VCaP (cell line): ENCODE measurements at regions not wholly inside any gene's neighbourhood (a gene's known extent, or its start where the extent isn't known, plus 50 kb on each side); places are given as distances from the start of the nearest gene placed in this dataset.

ENCODE experiments used
- H3K27ac ChIP-seq: fragments of 450-650 bp; 2 replicates; pipeline ENCODE4 v1.5.1; 2017
- TF ChIP-seq, protein P1 (sequence below): fragments of 450-650 bp; conservative IDR thresholded peaks from 2 replicates; pipeline ENCODE4 v1.5.1; 2017; ENCODE audit warnings: mild to moderate bottlenecking, moderate library complexity

DNA sequence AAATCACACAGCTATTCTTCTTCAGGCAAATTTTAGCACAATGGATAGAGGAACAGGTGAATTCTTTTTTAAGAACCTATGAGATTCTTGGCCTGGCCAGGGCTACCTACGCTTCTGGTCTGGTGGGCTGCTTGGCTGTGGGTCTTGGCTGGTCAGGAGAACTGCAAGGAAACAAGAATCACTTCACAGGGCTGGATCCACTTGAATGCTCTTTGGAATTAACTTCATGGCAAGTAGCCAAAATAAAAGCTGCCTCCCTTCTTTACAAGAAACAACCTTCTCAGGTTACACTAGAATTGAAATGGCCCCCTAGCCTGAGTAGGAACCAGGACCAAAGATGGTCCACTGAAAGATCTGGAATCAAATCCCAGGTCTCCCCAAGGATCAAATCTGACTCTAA lies 519.1 kb downstream of the IQCM start:
- TF ChIP-seq, protein P1, sequence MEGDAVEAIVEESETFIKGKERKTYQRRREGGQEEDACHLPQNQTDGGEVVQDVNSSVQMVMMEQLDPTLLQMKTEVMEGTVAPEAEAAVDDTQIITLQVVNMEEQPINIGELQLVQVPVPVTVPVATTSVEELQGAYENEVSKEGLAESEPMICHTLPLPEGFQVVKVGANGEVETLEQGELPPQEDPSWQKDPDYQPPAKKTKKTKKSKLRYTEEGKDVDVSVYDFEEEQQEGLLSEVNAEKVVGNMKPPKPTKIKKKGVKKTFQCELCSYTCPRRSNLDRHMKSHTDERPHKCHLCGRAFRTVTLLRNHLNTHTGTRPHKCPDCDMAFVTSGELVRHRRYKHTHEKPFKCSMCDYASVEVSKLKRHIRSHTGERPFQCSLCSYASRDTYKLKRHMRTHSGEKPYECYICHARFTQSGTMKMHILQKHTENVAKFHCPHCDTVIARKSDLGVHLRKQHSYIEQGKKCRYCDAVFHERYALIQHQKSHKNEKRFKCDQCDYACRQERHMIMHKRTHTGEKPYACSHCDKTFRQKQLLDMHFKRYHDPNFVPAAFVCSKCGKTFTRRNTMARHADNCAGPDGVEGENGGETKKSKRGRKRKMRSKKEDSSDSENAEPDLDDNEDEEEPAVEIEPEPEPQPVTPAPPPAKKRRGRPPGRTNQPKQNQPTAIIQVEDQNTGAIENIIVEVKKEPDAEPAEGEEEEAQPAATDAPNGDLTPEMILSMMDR = no peak
- no peak overlapping the region for H3K27ac ChIP-seq

- TF ChIP-seq, protein P1 = no peak
- no peak overlapping the region for H3K27ac ChIP-seq
Observed at GRCh38 chr4:149296084-149296483, 519.6 kb downstream of the IQCM start.

DNA sequence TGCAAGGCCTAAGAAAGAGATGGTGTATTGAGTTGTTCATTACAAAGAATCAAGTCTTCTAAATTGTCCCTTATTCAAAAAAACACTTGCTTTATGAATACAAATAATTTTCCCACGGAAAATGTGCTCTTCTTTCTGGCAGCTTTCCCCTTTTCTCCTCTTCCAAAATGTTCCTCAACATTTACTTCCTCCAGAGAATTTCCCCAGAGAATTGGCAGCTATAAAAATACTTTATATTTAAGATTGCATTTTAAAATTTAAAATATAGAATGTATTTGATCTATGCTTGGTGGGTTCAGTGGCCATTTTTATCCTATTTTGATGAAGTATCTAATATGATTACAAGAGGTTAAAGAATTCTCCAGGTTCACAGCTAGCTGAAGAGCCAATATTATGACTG lies 521.0 kb downstream of the IQCM start:
- TF ChIP-seq, protein P1 = no peak
- no peak overlapping the region for H3K27ac ChIP-seq

DNA sequence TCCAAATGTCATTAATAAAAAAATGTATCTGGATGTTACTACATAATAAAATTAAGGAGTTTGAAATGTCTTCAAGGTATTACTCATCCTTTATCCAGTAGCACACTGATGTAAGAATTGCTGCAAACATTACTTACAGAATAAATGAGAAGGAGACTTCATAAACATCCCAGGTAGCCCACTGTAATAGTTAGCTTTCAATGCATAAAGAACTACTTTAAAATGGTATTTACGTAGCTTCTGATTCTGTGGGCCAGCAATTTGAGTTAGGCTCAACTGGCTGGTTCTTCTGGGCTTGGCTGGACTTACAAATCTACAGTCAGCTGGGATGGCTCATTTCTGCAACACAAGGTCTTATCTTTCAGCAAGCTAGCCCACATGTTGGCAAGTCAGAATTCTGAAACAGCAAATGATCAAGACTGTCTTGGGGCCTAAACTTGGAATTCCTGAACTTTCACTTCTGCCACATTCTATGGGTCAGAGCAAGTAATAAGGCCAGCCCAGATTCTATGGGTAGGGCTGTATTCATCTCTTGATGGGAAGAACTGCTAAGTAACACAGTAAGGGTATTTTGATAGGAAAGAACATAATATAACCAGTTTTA lies 522.5 kb downstream of the IQCM start:
- H3K27ac ChIP-seq = no peak overlapping the region
- TF ChIP-seq, protein P1 = no peak

DNA sequence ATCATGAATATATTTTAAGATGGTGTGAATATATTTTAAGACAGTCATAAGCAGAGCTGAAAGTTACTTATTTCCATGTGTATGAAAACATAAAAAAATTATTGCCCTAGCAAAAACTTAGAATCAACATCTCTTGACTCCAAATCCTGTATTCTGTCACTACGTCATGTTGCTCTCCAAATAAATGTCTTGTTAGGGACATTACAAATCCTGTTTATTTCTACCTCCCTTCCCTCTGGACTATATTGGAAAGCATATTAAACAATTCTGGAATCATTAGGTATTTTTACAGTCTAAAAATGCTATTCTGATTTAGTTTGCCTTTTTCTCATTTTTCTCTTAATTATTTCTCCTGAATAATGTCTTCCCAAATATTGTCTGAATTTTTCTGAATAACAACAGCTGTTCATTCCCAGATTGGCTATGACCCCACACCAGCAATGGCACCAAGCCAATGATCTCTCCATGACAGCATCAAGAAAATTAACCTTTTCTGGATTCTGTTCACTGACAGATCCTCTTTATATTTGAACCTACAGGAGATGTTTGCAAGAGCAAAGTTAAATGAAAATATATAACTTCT lies 523.1 kb downstream of the IQCM start:
- TF ChIP-seq, protein P1 = no peak
- H3K27ac ChIP-seq = no peak overlapping the region

GRCh38 chr4:149291463-149291862 lies 524.2 kb downstream of the IQCM start:
- no peak overlapping the region for H3K27ac ChIP-seq
- TF ChIP-seq, protein P1 = no peak

- TF ChIP-seq, protein P1 = no peak
- H3K27ac ChIP-seq = no peak overlapping the region
Observed at GRCh38 chr4:149280806-149281205, 534.8 kb downstream of the IQCM start.
